B cell (primary cell): ENCODE measurements at regions not wholly inside any gene's neighbourhood (a gene's known extent, or its start where the extent isn't known, plus 50 kb on each side); places are given as distances from the start of the nearest gene placed in this dataset.

ENCODE experiments used
- ATAC-seq: fragments of 200-7000 bp; cut with Tn5 transposase; one replicate; pipeline ENCODE4 v1.10.0; 2021; ENCODE audit warnings: low read depth, mild to moderate bottlenecking, moderate number of reproducible peaks, moderate library complexity
- CTCF ChIA-PET: fragments of 350-600 bp; sonication (Branson Sonifier 250); formaldehyde crosslinking; loops from one replicate; lab custom pipeline; 2021; ENCODE audit warnings: antibody characterized with exemption, inconsistent platforms; lab: Charles Lee
- POLR2A ChIA-PET: fragments of 350-600 bp; sonication (Branson Sonifier 250); formaldehyde crosslinking; loops from one replicate; lab custom pipeline; 2021; ENCODE audit warnings: antibody characterized with exemption; lab: Charles Lee
- DNase-seq: peaks from one replicate; pipeline ENCODE4 v3.0.0; 2013
- H2AFZ ChIP-seq: 2 replicates; pipeline ENCODE4 v1.6.1; 2012; ENCODE audit warnings: mild to moderate bottlenecking, low read depth, low read length; ENCODE audit not compliant: insufficient read depth, poor library complexity, severe bottlenecking
- H3K27ac ChIP-seq, 2 donors: 1 replicate in 1 of 2; 2 replicates in 1 of 2; pipeline ENCODE4 v1.5.1; 2012 to 2013; ENCODE audit warnings: low read length in 2 of 2, mild to moderate bottlenecking in 2 of 2, moderate library complexity in 1 of 2
- H3K27me3 ChIP-seq, 4 experiments: fragments of 200-600 bp in 1 of 4; sonication (generic) in 1 of 4; replicated peaks in 1 of 4; 1 replicate in 2 of 4; 2 replicates in 2 of 4; pipeline versions ENCODE4 v1.6.1 to v1.7.0; 2013 to 2016; ENCODE audit warnings: low read length in 3 of 4, mild to moderate bottlenecking in 2 of 4, mixed read lengths in 1 of 4, moderate library complexity in 1 of 4; ENCODE audit not compliant: insufficient read depth in 4 of 4, control insufficient read depth in 3 of 4; ENCODE audit errors: control extremely low read depth in 1 of 4
- H3K36me3 ChIP-seq, 2 experiments: replicated peaks in 1 of 2; 1 replicate in 1 of 2; 2 replicates in 1 of 2; pipeline versions ENCODE4 v1.6.1 to v1.7.1; 2013; ENCODE audit warnings: low read length in 1 of 2; ENCODE audit not compliant: insufficient read depth in 2 of 2, control insufficient read depth in 1 of 2; ENCODE audit errors: control extremely low read depth in 1 of 2, extremely low read depth in 1 of 2
- H3K4me1 ChIP-seq, 2 donors: fragments of 200-600 bp in 1 of 2; sonication (generic) in 1 of 2; 1 replicate in 1 of 2; 2 replicates in 1 of 2; pipeline versions ENCODE4 v1.5.1 to v1.6.1; 2013 to 2017; ENCODE audit warnings: low read length in 2 of 2; ENCODE audit not compliant: control insufficient read depth in 2 of 2, insufficient read depth in 2 of 2
- H3K4me2 ChIP-seq: replicated peaks from 2 replicates; pipeline ENCODE3; 2012; ENCODE audit warnings: mild to moderate bottlenecking, low read depth, low read length; ENCODE audit not compliant: poor library complexity, severe bottlenecking
- H3K4me3 ChIP-seq, 5 experiments: fragments of 200-600 bp in 1 of 5; sonication (generic) in 1 of 5; 1 replicate in 3 of 5; 2 replicates in 2 of 5; pipeline versions ENCODE4 v1.5.1 to v1.7.0; 2011 to 2016; ENCODE audit warnings: low read length in 4 of 5, mild to moderate bottlenecking in 4 of 5, low read depth in 2 of 5, control low read depth in 1 of 5, moderate library complexity in 1 of 5; ENCODE audit not compliant: insufficient read depth in 1 of 5; ENCODE audit errors: control extremely low read depth in 1 of 5, extremely low read depth in 1 of 5
- H3K79me2 ChIP-seq: fragments of 200-600 bp; sonication (generic); one replicate; pipeline ENCODE4 v1.6.0; 2016; ENCODE audit warnings: low read length; ENCODE audit not compliant: control insufficient read depth, insufficient read depth
- H3K9ac ChIP-seq: fragments of 200-600 bp; sonication (generic); 2 replicates; pipeline ENCODE4 v1.6.1; 2017; ENCODE audit warnings: mild to moderate bottlenecking, low read length, moderate library complexity
- H3K9me3 ChIP-seq, 3 donors: one replicate each; pipeline versions ENCODE4 v1.6.1 to v1.7.1; 2013; ENCODE audit warnings: low read length in 2 of 3; ENCODE audit not compliant: control insufficient read depth in 2 of 3, insufficient read depth in 1 of 3; ENCODE audit errors: control extremely low read depth in 1 of 3
- H4K20me1 ChIP-seq: 2 replicates; pipeline ENCODE4 v1.6.0; 2012; ENCODE audit warnings: mild to moderate bottlenecking, low read length; ENCODE audit not compliant: insufficient read depth, control insufficient read depth, poor library complexity, severe bottlenecking
- H3K27ac Mint-ChIP-seq: one replicate; pipeline ENCODE4 v1.8.0; 2021; ENCODE audit warnings: mixed read lengths
- H3K27me3 Mint-ChIP-seq: one replicate; pipeline ENCODE4 v1.8.0; 2021; ENCODE audit warnings: mixed read lengths
- H3K4me1 Mint-ChIP-seq: one replicate; pipeline ENCODE4 v1.8.0; 2021; ENCODE audit warnings: mixed read lengths
- H3K4me3 Mint-ChIP-seq: one replicate; pipeline ENCODE4 v1.8.0; 2021; ENCODE audit warnings: mixed read lengths
- H3K9me3 Mint-ChIP-seq: one replicate; pipeline ENCODE4 v1.8.0; 2022; ENCODE audit warnings: mixed read lengths; ENCODE audit not compliant: insufficient read depth
- CTCF ChIP-seq: fragments of 200-600 bp; IDR thresholded peaks from one replicate; pipeline ENCODE4 v1.8.0; 2022; ENCODE audit warnings: antibody characterized with exemption, mild to moderate bottlenecking
- EZH2 ChIP-seq: IDR thresholded peaks from 2 replicates; pipeline ENCODE4 v1.6.1; 2012; ENCODE audit warnings: borderline replicate concordance, low read depth, mild to moderate bottlenecking, moderate library complexity, low read length; ENCODE audit not compliant: insufficient read depth, poor library complexity, severe bottlenecking
- WGBS: methylation state at CpG from one replicate; pipeline ENCODE4 v1.1.5; 2013; ENCODE audit warnings: missing lambda C conversion rate; ENCODE audit not compliant: insufficient coverage; 5-methylcytosine and 5-hydroxymethylcytosine counted together
- intact Hi-C: fragments of 100-400 bp; cut with micrococcal nuclease; formaldehyde crosslinking; loops from one replicate; pipeline ENCODE4 v1.10.0; 2022

DNA sequence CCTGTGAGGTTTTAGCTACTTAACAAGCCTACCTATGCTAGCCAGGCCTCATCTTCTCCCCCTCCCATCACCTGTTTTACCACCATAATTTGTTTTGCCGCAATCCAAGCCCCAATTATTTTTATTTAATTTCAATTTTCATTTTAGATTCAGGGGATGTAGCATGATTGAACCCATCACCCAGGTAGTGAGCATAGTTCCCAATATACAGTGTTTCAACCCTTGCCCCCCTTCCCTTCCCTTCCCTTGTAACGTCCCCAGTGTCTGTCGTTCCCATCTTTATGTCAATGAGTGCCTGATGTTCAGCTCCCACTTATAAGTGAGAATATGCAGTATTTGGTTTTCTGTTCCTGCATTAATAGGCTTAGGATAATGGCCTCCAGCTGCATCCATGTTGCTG, 885.0 kb downstream of the UQCRFS1 start:
- H3K4me1 Mint-ChIP-seq: no peaks in the 10 kb centered on the region
- ATAC-seq (no peak), DNase-seq (no peak)
- intact Hi-C loops: no loop called here
- no peak overlapping the region for H3K4me3 Mint-ChIP-seq
- no peaks in the 10 kb centered on the region for H3K27me3 ChIP-seq
- H3K27me3 Mint-ChIP-seq: no peaks in the 10 kb centered on the region
- ChIA-PET CTCF (no interaction called here), POLR2A (no interaction called here)
- no peaks in the 10 kb centered on the region for H3K4me1 ChIP-seq
- no peak overlapping the region for H3K9ac ChIP-seq
- peaks cover 0 to 16% (median 0%) of the 10 kb centered on the region in 3 donors for H3K9me3 ChIP-seq
- whole genome bisulfite sequencing: no CpG with 5 or more reads among the region's 3 CpGs
- no peak overlapping the region for H2AFZ ChIP-seq
- H3K36me3 ChIP-seq: no peaks in the 10 kb centered on the region
- no peak overlapping the region for H3K4me3 ChIP-seq
- H3K27ac ChIP-seq: no peak overlapping the region
- H3K9me3 Mint-ChIP-seq: peaks cover 4% of the 10 kb centered on the region
- H3K27ac Mint-ChIP-seq: no peak overlapping the region
- H3K79me2 ChIP-seq: no peaks in the 10 kb centered on the region
- H4K20me1 ChIP-seq: no peaks in the 10 kb centered on the region
- no peak overlapping the region for H3K4me2 ChIP-seq
- TF ChIP-seq CTCF (no peak), EZH2 (no peak)

DNA sequence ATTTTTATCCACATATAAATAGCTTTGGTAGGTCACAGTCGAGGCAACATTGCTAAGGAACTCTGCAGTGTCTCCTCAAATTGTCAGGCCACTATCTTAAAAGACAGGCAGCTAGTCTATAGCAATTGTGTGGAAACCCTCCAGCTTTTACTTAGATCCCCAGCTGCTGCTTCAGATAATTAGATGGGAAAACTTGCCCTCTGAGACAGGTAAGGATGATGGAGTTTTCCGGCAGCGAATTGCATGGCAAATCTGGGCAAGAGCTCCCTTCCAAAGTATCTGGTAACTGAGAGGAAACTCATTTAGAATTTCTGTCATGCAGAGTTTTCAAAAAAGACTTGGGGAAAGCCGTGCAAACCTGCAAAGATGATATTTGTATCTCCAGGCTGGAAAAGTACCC, 886.2 kb downstream of the UQCRFS1 start:
- H3K79me2 ChIP-seq: no peaks in the 10 kb centered on the region
- no peak overlapping the region for H3K4me3 ChIP-seq
- ChIA-PET POLR2A (no interaction called here), CTCF (interaction anchor here (0.8 kb wide), 1 partner anchor 32 kb away, joined by 3 read pairs; no protein-coding TSS in a partner anchor)
- 71% methylated on average over 3 of the region's 4 CpGs for WGBS
- intact Hi-C loops: no loop called here
- H3K27me3 ChIP-seq: no peaks in the 10 kb centered on the region
- no peak overlapping the region for H3K4me2 ChIP-seq
- DNase-seq (no peak), ATAC-seq (no peak)
- Mint-ChIP-seq H3K27ac (no peak overlapping the region), H3K4me1 (no peaks in the 10 kb centered on the region), H3K9me3 (peaks cover 4% of the 10 kb centered on the region), H3K27me3 (no peaks in the 10 kb centered on the region), H3K4me3 (no peak overlapping the region)
- H3K9ac ChIP-seq: no peak overlapping the region
- no peak overlapping the region for H2AFZ ChIP-seq
- H3K9me3 ChIP-seq: peaks cover 0 to 10% (median 0%) of the 10 kb centered on the region in 3 donors
- no peaks in the 10 kb centered on the region for H4K20me1 ChIP-seq
- H3K4me1 ChIP-seq: no peaks in the 10 kb centered on the region
- no peak overlapping the region for H3K27ac ChIP-seq
- TF ChIP-seq CTCF: no peak
- no peak for TF ChIP-seq EZH2
- H3K36me3 ChIP-seq: no peaks in the 10 kb centered on the region
